Cerebellar cortex (tissue), 1 donor: ENCODE measurements at regions not wholly inside any gene's neighbourhood (a gene's known extent, or its start where the extent isn't known, plus 50 kb on each side); places are given as distances from the start of the nearest gene placed in this dataset.

Experiments
- DNase-seq: peaks from one replicate; pipeline ENCODE4 v3.0.0-alpha.2; 2015; ENCODE audit warnings: low spot score

DNA sequence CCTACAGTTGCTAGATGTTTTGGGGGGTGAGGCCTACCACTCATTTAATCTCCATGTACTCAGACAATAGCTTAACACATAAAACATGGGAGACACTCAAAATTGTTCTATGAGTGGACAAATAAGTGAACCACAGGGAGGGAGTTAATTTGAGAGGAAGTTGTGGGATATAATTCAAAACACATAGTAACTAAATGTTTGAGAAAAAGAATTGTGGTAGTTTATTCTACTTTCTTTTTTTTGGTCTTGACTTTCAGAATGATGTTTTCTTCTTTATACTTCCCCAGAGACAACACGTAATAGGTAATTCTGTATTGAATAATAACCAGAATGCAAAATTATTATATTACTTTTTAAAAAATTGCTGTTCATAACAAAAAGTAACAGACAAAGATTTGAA, 453.8 kb downstream of the RFPL4B start:
- DNase-seq = no peak

DNA sequence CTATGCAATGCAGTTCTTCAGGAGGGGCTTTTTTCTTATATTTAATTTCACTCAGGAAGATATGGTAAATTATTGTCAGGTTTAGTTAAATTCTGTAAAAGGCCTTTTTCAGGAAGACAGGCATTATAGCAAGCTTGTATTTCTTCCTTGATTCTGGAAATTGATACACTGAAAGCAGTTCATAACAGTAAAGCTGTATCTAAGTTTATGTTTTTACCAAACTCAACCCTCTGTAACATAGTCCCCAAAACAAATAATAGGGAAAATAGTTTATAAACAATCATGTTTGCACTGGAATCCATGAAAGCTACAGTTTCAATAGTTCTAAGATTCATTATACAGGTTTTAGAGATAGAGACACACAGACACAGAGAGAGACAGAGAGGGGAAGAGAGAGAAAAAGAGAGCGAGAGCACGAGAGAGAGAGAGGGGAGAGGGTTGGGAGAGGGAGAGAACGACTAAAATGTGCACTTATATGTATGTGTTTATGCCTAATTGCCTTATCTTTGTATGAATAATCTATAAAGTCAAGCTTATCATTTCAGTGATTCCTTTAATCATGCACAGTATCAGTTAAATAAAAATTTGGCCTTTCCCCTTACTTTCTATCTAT, 454.4 kb downstream of the RFPL4B start:
- no peak for DNase-seq

DNA sequence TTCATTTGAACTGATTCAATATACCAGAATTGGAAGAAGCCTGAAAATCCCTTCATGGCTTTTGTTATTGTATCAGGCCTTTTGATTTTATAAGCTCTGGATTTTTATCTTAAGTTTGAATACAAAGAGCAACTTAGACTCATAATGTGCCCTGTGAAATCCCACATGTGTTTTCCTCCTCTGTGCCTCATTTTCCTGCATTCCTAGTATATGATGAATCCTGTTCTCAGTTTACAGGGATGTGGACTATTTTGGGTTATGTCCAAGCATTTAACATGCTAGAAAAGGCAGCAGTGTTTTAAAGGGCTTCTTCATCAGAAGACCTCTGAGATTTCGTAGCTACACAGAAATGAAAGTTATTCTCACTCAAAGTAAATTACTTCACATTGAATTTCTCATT, 455.0 kb downstream of the RFPL4B start:
- no peak for DNase-seq

DNA sequence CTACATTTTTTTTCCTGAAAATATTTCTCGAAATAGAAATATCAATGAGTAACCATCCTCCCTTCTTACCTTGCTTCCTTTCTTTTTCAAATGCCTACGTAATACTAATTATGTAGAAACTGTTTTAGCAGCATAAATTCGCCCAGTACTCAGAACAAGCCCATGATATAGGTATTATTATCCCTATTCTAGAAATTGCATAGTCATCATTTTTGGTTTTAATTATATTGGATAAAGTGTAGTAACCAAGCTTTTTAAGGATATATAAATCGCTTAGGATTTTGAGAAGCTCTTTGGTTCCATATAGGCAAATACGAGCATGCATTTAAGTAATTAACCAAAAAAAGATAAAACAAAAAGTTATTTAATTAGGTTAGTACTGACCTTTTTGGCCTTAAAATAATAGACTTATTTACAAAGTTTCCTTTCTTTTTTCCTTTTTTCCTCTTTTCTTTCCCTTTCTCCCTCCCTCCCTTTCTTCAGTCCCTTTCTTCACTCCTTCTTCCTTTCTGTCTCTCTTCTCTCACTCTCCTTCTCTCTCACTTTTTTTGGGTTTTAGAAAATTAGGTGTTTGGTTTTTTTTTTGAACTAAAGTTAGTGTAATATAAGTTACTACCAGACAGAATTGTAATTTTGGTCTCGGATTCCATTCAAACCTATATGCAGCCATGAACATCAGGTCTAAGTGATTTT, 457.7 kb downstream of the RFPL4B start:
- DNase-seq = no peak

DNA sequence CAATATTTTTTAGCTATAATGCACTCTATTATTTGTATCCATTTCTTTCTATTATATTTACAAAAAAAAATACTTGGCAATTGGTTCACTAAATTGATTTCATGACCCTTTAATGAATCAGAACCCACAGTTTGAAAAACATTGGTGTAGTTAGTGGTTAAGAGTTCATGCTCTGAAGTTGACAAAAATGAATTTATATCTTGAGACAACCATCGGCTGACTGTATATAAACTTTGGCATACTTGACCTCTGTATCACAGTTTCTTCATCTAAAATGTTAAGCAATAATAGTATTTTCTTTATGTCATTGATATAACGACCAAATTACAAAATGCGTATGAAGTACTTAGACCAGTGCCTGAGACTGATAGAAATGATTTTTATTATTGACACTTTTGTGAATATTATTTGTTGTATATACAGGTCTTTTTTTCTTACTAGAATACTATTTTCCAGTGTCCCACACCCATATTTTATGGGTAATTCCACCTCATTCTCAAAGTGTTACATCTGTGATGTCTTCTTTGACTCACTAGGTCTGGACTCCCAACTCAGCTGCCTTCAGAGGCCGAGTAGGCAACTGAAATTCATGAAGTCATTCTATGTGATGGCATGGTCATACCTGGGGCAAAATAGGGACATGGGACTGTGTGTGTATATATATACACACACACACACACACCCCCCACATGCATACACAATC, 459.2 kb downstream of the RFPL4B start:
- DNase-seq = no peak

DNA sequence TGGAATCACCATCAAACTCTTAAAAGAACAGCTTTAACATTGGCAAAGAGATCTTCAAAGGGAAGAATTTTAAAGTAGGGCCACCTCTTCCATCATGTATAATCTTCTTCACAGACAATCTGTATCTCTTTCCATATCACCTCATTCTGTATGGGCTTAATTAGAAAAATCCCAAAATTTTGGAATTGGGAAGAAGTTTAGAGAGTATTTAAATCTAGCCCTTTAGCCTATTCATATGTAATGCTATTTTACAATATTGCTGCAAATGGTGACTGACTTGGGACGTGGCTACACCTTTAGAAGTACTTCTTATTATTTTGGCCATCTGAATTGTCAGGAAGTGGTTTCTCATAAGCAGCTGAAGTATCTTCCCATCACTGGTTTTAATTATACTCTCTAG, 474.3 kb downstream of the RFPL4B start:
- DNase-seq = no peak

DNA sequence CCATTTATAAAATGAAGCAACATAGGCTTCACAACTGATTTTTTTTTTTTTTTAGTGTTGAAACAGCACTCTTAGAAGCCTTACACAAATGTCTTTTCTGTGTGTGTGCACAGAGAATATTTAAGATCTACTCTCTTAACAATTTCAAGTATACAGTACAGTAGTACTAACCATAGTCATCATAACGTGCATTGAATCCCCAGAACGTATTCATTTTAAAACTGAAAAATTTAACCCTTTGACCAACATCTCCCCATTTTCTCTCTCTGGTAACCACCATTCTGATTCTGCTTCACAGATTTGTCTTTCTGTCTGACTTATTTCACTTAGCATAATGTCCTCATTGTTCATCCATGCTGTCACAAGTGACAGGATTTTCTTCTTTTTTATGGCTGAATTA, 475.6 kb downstream of the RFPL4B start:
- no peak for DNase-seq

DNA sequence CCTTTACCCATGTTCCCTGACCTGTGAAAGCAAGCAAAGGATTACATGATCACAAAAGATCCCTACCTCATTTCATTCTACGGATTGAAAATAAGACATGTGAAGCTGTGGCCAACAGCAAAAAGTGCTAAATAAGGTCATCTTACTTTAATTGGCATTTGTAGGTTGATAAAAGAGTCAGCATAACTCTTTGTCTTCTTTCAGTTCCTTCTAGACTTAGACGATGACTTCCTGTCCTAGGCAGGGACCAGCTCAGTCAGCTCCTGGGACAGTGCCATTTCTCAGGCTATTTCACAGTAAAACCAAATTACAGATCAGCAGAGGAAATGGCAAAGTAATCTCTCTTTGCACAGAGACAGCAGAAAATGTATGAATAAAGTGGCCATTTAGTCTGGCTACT, 480.7 kb downstream of the RFPL4B start:
- DNase-seq = peak; percentile 5

DNA sequence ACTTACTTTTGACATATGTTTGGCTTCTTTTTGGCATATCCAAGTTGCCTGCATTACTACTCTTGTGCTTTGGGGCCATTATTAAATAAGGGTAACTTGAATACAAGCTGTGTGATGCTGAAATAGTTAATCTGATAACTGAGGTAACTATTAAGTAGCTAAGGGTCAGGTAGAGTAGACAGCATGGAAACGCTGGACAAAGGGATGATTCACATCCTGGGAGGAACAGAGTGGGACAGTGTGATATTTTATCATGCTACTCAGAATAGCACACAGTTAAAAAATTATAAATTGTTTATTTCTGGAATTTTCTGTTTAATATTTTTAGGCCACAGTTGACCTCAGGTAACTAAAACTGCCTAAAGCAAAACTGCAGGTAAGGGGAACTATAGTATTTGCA, 483.9 kb downstream of the RFPL4B start:
- DNase-seq = no peak

DNA sequence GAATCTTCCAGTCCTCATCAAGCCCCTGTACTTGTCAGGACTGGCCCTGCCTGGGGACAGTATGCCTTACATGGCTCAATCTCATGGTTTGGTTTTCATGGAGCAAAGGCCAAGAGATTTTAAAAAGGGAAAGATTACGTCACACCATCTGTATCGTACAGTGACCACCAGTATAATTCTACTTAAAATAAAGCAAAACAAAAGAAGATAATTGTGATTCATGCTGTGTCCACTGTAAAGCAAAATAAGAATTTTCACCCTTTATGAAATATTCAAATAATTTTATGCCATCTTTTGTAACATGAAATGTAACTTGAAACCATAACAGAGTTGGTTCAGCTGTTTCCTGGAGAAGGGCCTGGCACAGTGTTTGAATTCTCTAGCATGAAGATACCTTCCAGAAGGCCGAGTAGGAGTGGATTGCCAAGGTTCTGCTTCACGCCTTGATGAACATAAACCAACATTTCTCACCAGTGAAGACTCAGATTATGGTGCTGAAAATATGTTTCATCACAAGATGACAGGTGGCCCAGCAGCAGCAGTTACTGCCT, 486.5 kb downstream of the RFPL4B start:
- DNase-seq = peak; percentile 90

DNA sequence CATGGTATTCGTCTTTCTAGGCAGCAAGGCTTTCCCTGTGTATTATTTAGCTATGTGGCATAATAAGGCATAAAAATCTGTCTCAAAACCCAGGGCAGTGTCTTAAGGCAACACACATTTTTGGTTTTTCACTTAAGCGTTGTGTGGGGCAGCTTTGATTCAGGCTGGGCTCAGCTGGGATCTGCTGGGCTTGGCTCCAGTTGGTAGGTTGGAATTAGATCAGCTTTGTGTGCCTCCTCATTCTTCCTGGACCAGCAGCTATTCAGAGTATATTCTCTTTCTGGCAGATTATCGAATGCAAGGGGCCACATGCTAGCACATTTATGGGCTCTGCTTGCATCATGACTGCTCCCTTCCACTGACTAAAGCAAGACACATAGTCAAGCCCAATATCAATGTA, 487.9 kb downstream of the RFPL4B start:
- peak; percentile 30 for DNase-seq

DNA sequence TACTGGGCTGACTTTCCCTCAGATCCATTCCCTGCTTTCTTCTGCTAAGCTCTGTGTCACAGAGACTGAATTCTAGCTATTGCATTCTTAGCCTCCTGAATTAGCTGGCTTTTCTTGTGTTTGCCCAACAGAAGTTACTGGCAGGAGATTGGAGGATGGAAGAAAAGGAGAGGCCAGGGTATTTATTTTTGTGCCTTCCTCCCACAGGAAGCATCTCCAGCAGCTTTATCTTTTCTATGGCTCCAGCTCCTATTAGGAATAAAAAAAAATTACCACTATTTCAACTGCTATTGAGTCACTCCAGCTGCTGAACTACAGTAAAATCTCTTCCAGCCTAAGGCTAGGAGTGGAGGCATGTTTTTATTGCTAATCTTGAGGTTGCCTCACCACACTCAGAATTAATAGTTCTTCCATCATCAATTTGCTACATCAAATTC, 492.4 kb downstream of the RFPL4B start:
- DNase-seq = no peak

DNA sequence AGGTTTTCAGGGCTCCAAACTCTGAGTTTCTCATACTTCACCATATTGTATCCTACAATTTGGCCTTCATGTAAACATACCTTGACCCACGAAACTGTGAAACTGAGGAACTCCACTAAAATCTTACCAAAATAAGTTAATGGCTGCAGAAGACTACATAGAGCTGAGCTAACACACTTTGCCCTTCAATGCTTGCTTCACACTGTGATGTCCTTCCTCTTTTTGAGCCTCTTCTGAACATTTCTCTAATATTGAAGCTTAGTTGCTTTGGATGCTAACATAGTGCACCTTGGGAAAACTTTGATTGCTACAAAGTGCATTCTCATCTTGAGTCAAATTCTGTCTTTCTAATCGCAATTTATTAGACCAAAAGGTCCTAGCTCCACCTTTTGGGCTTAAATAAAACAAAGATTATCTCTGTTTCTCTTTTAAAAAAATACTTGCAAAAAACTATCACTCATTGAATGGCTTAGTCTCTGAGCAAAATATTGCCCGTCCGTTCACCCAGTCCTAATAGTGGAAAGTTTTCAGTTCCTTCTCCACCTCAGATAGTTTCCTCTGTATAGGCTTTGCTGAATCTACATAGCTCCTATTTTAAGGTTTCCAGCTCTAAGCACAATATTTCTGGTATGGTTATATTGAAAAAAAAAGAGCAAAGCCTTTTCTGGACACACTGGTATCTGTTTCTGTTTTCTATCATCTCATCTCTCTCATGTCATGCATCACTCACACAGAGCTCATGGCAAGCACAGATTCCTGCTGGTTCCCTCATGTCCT, 494.6 kb downstream of the RFPL4B start:
- no peak for DNase-seq

DNA sequence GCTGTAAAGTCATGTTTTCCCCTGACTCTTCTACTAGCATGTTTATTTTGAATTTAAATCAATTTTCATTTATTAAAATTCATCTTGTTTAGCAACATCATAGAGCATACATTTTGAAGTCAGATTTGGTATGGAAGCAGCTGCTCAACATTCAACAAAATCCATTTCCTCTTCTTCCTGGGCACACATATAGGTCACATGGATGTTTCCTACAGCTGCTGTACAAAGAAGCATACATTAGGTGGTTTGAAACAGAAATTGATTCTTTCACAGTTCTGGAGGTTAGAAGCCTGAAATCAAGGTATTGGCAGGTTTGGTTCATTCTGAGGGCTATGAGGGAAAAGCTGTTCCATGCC, 495.2 kb downstream of the RFPL4B start:
- DNase-seq = no peak

DNA sequence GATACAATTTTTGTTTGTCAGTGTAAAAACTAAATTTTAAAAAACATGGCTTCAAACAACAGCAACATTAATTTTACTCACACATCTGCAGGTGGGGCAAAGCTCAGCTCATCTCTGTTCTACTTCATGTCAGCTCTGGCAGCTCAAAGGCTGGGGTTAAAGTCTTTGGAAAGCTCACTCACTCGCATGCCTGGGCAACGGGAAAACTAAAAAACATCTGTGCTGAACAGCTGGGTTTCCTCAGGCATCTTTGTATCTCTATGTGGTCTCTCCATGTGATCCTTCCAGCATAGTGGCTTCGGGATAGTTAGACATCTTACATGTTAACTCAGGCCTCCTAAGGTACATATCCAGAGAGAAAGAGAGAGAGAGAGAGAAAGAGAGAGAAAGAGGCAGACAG, 499.6 kb downstream of the RFPL4B start:
- DNase-seq = no peak

DNA sequence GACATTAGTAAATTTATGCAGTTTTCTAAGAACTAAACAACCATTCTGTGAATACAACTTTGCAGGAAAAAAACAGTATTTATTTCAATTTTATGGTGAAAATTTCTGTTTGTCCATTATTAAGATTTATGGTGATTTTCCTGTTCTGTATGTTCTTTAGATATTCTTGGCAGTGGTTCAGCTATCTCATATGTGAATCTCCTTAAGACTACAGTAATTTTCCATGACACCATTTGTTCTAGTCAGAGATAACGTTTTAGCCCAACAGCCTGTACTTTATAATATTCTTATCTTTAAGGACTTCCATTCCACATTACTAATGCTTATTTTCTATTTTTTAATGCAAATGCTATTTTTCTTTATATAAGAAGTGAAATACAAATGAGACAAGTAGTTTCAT, 504.0 kb downstream of the RFPL4B start:
- DNase-seq = no peak

DNA sequence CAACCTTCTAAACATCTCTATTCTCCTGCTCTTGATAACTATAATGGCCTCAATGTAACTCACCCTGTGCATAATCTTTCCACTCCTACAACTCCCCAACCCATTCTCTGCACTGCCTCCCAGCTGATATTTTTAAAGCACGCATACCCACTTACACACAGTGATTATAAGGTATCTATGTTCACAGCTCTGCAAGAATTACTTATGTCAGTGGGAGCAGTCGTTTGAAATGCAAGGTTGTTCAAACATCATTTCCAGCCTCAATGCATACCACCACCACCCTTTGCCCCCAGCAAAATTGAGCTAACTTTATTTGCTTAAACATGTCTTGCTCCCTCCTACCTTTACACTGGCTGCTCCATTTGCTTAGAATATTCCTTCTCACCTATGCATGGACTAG, 506.0 kb downstream of the RFPL4B start:
- no peak for DNase-seq

DNA sequence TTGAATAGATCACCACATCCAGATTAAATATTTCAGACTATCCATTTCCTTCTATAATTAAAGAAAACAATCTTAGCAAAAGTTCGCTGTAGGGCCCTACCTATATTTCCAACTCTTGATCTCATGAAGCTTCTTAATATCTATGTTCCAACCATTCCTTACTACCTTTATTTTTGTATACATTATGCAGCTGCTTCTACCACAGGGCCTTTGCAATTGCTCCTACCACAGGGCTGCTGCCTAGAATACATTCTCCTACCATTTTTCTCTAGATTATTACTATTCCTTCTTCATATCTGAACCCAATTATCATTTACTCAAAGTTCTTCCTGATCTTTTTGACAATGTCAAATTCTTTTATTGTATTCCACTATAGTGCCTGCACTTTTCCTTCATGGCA, 516.6 kb downstream of the RFPL4B start:
- no peak for DNase-seq

DNA sequence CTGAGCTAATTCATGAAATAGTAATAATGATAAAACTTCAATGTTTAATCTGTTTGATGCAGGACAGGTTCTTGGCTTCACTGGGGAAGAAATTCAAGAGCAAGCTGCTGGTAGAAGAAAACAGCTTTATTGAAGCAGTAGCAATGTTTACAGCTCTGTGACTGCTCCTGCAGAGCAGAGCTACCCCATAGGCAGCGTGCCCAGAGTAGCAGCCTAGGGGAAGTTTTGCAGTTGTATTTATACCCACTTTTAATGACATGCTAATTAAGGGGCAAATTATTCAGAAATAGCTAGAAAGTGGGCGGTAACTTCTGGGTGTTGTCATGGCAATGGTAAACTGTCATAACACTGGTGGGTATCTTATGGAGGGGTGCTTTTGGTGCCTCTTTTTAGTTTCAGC, 518.0 kb downstream of the RFPL4B start:
- DNase-seq = no peak

DNA sequence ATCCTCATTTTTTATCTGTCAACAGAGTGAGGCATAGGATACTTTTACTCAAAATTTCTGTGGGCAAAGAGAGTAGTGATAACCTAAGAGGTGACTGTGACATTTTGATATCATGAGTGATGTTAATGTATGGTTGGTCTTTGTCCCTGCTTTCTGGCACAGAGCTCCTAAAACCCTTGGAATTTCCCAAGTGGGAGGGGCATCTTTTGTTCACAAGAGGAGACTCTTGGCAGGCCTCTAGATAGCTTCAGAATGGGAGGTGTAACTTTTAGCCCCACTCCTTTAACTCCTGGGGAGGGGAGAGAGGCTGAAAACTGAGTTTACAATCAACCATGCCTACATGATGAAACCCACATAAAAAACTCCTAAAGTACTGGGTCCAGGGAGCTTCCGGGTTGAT, 527.8 kb downstream of the RFPL4B start:
- no peak for DNase-seq

DNA sequence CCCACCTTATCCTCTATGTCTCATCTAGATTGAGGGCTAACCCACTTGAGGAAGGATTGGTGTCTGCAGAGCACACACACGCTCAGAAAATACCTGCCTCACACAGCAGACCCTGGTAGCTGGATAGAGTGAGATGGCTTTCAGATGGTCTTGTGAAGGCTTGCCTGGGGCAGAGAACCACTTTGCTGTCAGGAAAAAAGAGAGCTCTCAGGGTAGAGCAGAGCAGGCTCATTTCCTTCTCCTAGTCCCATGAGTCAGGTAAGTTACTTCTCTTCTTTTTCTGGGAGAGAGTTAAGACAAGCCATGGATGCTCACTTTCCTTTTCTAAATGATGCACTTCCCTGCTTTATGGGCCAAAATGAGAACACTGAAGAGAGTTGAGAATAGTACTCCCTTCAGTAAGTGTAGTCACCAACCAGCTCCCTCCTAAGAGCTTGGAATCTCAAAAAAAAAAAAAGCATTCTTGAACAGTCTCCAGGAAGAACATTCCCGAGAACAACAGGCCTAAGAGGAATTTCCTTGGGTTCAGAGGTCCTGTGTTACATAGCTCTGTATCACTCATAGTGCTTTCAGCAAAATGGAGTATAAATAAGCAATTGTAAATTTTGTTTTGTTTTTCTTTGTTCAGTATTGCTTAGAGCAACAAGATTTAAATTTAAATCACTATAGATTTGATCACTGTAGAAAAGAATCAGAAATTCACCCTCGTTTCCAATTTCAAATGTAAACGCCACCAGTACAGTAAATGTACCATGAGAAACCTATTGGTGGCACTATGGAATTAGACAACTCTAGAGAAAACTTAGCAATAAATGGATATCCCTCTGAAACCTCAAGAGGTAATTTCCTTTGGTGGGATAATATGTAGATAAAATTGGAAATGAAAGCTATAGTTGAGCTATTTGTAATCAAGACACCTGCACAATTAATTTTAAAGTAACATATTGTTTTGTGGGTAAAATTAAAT, 530.3 kb downstream of the RFPL4B start:
- no peak for DNase-seq
